HL-60 (cell line): ENCODE measurements at regions not wholly inside any gene's neighbourhood (a gene's known extent, or its start where the extent isn't known, plus 50 kb on each side); places are given as distances from the start of the nearest gene placed in this dataset.

Experiments used
- POLR2AphosphoS5 ChIP-seq: IDR thresholded peaks from 2 replicates; pipeline ENCODE4 v1.6.1; 2012; ENCODE audit warnings: low read depth
- TF ChIP-seq, protein P1 (sequence below): IDR thresholded peaks from one replicate; pipeline ENCODE4 v1.5.1; 2011; ENCODE audit warnings: low read length, control low read depth, inconsistent platforms; ENCODE audit not compliant: insufficient read depth

DNA sequence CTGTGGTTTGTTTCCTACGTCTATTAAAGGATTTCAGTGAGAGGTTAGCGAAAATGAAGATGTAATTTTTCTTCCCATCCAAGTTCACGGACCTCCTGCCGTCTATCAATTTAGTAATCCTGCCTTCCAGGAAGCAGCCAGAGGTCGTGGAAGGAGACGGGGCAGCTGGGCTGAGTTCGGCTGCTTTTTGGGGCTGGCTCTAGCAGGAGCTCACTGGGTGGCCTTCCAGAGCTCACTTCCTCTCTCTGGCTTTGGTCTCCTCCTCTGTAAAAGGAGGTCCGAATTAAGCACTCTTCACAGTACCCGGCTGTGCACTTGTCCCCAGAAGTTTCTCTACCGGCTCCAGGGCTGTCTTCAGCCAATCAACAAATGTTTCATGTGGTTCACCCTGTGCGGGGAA, 295.4 kb downstream of the BCOR start:
- TF ChIP-seq, protein P1, sequence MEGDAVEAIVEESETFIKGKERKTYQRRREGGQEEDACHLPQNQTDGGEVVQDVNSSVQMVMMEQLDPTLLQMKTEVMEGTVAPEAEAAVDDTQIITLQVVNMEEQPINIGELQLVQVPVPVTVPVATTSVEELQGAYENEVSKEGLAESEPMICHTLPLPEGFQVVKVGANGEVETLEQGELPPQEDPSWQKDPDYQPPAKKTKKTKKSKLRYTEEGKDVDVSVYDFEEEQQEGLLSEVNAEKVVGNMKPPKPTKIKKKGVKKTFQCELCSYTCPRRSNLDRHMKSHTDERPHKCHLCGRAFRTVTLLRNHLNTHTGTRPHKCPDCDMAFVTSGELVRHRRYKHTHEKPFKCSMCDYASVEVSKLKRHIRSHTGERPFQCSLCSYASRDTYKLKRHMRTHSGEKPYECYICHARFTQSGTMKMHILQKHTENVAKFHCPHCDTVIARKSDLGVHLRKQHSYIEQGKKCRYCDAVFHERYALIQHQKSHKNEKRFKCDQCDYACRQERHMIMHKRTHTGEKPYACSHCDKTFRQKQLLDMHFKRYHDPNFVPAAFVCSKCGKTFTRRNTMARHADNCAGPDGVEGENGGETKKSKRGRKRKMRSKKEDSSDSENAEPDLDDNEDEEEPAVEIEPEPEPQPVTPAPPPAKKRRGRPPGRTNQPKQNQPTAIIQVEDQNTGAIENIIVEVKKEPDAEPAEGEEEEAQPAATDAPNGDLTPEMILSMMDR, result no peak
- TF ChIP-seq POLR2AphosphoS5, result no peak
